SU-DHL-6 (cell line): ENCODE measurements at regions not wholly inside any gene's neighbourhood (a gene's known extent, or its start where the extent isn't known, plus 50 kb on each side); places are given as distances from the start of the nearest gene placed in this dataset.

Source experiments
- H2AFZ ChIP-seq: fragments of 200-600 bp; sonication (generic); 2 replicates; pipeline ENCODE4 v1.6.1; 2014; ENCODE audit warnings: low read depth, mild to moderate bottlenecking, moderate library complexity, mixed read lengths, antibody characterized with exemption, low read length; ENCODE audit not compliant: severe bottlenecking
- H3F3A ChIP-seq: fragments of 200-600 bp; shearing (Covaris generic); 2 replicates; pipeline ENCODE4 v1.6.0; 2016; ENCODE audit warnings: antibody characterized with exemption, mild to moderate bottlenecking; ENCODE audit not compliant: insufficient read depth
- H3K27ac ChIP-seq: fragments of 200-600 bp; sonication (generic); 2 replicates; pipeline ENCODE4 v1.5.1; 2016; ENCODE audit warnings: low read depth, mild to moderate bottlenecking, low read length, moderate library complexity, mixed read lengths
- H3K27me3 ChIP-seq: fragments of 200-600 bp; sonication (generic), shearing (Covaris generic); 2 replicates; pipeline ENCODE4 v1.6.0; 2014; ENCODE audit warnings: mild to moderate bottlenecking, low read length
- H3K36me3 ChIP-seq: fragments of 200-600 bp; sonication (generic); 2 replicates; pipeline ENCODE4 v1.6.1; 2014; ENCODE audit warnings: mild to moderate bottlenecking, low read length, mixed read lengths
- H3K4me2 ChIP-seq: fragments of 300-600, 200-600 bp; shearing (Covaris generic), sonication (generic); 2 replicates; pipeline ENCODE4 v1.6.0; 2014; ENCODE audit warnings: low read length, low read depth, mild to moderate bottlenecking; ENCODE audit not compliant: poor library complexity, severe bottlenecking
- H3K4me3 ChIP-seq: fragments of 200-600 bp; sonication (generic); 2 replicates; pipeline ENCODE4 v1.5.1; 2014; ENCODE audit warnings: antibody characterized with exemption, low read length, mild to moderate bottlenecking, mixed read lengths; ENCODE audit not compliant: insufficient read depth, poor library complexity, severe bottlenecking
- H3K79me2 ChIP-seq: fragments of 200-600 bp; sonication (generic); 2 replicates; pipeline ENCODE4 v1.6.1; 2014; ENCODE audit warnings: mild to moderate bottlenecking, low read length, moderate library complexity; ENCODE audit not compliant: insufficient read depth
- H3K9ac ChIP-seq: fragments of 200-600 bp; sonication (generic); 2 replicates; pipeline ENCODE4 v1.7.0; 2014; ENCODE audit warnings: mild to moderate bottlenecking, low read length
- H3K9me2 ChIP-seq: fragments of 200-600 bp; sonication (generic); replicated peaks from 2 replicates; pipeline ENCODE4 v1.6.1; 2014; ENCODE audit warnings: low read length; ENCODE audit not compliant: insufficient read depth
- H3K9me3 ChIP-seq: fragments of 200-600 bp; sonication (generic); 2 replicates; pipeline ENCODE4 v1.6.1; 2014; ENCODE audit warnings: low read length, mixed read lengths; ENCODE audit not compliant: insufficient read depth
- H4K20me1 ChIP-seq: fragments of 200-600 bp; sonication (generic); 2 replicates; pipeline ENCODE4 v1.6.1; 2014; ENCODE audit warnings: low read depth, mild to moderate bottlenecking, antibody characterized with exemption, low read length, moderate library complexity, mixed read lengths
- CTCF ChIP-seq: fragments of 200-600 bp; sonication (generic); IDR thresholded peaks from one replicate; pipeline ENCODE4 v1.5.1; 2017; ENCODE audit warnings: antibody characterized with exemption, mild to moderate bottlenecking, low read length, moderate library complexity; ENCODE audit not compliant: insufficient read depth, poor library complexity, severe bottlenecking
- EZH2phosphoT487 ChIP-seq: fragments of 200-600 bp; sonication (generic), shearing (Covaris generic); conservative IDR thresholded peaks from 2 replicates; pipeline ENCODE4 v1.6.1; 2018; ENCODE audit warnings: mild to moderate bottlenecking, antibody characterized with exemption, low read length, moderate library complexity, mixed read lengths

GRCh38 chr14:61211476-61212255 is 69.5 kb downstream of the TMEM30B start:
- Histone ChIP-seq H3K27ac (no peak overlapping the region), H3F3A (no peaks in the 10 kb centered on the region), H3K9ac (no peak overlapping the region), H2AFZ (no peak overlapping the region), H3K4me2 (no peak overlapping the region), H4K20me1 (no peaks in the 10 kb centered on the region), H3K4me3 (no peak overlapping the region), H3K79me2 (no peaks in the 10 kb centered on the region), H3K9me3 (no peaks in the 10 kb centered on the region), H3K27me3 (no peaks in the 10 kb centered on the region), H3K9me2 (no peaks in the 10 kb centered on the region), H3K36me3 (no peaks in the 10 kb centered on the region)
- no peak for TF ChIP-seq CTCF
- TF ChIP-seq EZH2phosphoT487 = no peak

- TF ChIP-seq CTCF = no peak
- no peak for TF ChIP-seq EZH2phosphoT487
- Histone ChIP-seq H3K4me2 (no peak overlapping the region), H3K9me3 (no peaks in the 10 kb centered on the region), H3K36me3 (no peaks in the 10 kb centered on the region), H3K9ac (no peak overlapping the region), H3K9me2 (no peaks in the 10 kb centered on the region), H2AFZ (no peak overlapping the region), H3K27me3 (no peaks in the 10 kb centered on the region), H3F3A (no peaks in the 10 kb centered on the region), H3K27ac (no peak overlapping the region), H3K4me3 (no peak overlapping the region), H4K20me1 (no peaks in the 10 kb centered on the region), H3K79me2 (no peaks in the 10 kb centered on the region)
Observed at GRCh38 chr14:61203081-61203753, 77.9 kb downstream of the TMEM30B start.

- H3K27me3 ChIP-seq = no peaks in the 10 kb centered on the region
- H3K4me3 ChIP-seq = no peak overlapping the region
- H4K20me1 ChIP-seq = no peaks in the 10 kb centered on the region
- no peaks in the 10 kb centered on the region for H3K9me3 ChIP-seq
- no peak overlapping the region for H3K9ac ChIP-seq
- no peaks in the 10 kb centered on the region for H3K9me2 ChIP-seq
- TF ChIP-seq CTCF (no peak), EZH2phosphoT487 (no peak)
- H2AFZ ChIP-seq = no peak overlapping the region
- H3K4me2 ChIP-seq = no peak overlapping the region
- no peak overlapping the region for H3K27ac ChIP-seq
- H3F3A ChIP-seq = no peaks in the 10 kb centered on the region
- no peaks in the 10 kb centered on the region for H3K36me3 ChIP-seq
- H3K79me2 ChIP-seq = no peaks in the 10 kb centered on the region
Observed at GRCh38 chr14:61202124-61202523, 79.0 kb downstream of the TMEM30B start.
